ENCODE measurements at regions not wholly inside any gene's neighbourhood (a gene's known extent, or its start where the extent isn't known, plus 50 kb on each side); places are given as distances from the start of the nearest gene placed in this dataset.

DNA sequence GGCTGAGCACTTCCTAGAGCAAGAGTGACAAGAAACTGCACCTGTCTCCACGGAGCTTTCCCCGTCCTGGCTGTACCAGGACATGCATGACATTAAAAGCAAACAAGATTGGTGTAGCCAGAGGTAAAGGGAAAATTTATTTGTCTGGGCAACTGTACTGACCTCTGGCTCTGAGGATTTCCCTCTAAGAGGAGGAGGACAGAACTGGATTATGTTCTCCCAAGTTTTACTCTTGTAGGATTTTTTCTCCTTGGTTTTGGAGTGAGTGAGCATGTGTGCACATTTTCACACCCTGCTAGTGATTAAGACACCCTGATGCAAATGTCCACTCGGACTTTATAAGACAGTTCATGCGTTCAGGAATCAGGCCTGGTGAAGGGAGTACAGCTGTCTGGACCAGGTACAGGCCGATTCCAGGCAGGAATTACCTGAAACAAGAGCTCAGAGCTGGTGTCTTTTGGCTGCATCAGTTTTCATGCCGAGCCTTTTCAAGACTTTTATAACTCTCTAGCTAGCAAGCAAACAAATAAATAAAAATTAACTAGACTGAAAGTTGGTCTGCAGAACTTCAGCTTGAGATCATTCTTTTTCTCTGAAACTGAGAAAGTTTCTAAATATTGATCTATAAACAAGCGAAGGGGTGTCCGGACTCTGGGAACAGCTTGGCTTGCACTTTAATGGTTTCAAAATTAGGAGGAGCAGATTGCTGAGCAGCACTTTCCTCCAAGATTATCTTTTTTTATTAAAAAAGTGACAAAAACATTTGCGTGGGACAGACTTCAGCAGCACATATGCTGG lies 51.3 kb upstream of the SPRY1 start (continued):
- TF ChIP-seq CTCF (IDR thresholded peaks at IDR 0.05 in 2 of 3, conservative IDR thresholded peaks at IDR 0.05 in 1 of 3; ENCODE audit: control insufficient read depth in 2 of 3, extremely low read depth in 1 of 3, insufficient read depth in 1 of 3, low read depth in 3 of 3, low read length in 3 of 3) (no peak), NR2F1 (conservative IDR thresholded peaks at IDR 0.05) (no peak), MYB (IDR thresholded peaks at IDR 0.05; ENCODE audit: borderline replicate concordance, low read depth, low read length) (no peak), MEF2A (IDR thresholded peaks at IDR 0.05; ENCODE audit: insufficient read depth, low read depth, low read length) (no peak)
- TF ChIP-seq, protein P1, sequence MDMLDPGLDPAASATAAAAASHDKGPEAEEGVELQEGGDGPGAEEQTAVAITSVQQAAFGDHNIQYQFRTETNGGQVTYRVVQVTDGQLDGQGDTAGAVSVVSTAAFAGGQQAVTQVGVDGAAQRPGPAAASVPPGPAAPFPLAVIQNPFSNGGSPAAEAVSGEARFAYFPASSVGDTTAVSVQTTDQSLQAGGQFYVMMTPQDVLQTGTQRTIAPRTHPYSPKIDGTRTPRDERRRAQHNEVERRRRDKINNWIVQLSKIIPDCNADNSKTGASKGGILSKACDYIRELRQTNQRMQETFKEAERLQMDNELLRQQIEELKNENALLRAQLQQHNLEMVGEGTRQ (IDR thresholded peaks at IDR 0.05; ENCODE audit: borderline replicate concordance, low read depth, low read length), result no peak

GRCh38 chr4:123345935-123346300 lies 50.7 kb upstream of the SPRY1 start:
- ChIA-PET SMC1A (ENCODE audit: uncharacterized antibody, unreplicated experiment) (interaction anchor here (0.9 to 1.9 kb wide), 3 partner anchors 18 to 247 kb away, joined by 3 to 6 read pairs (median 3); no protein-coding TSS in a partner anchor), POLR2A (no interaction called here), RAD21 (ENCODE audit: unreplicated experiment) (interaction anchor here (0.6 kb wide), 1 partner anchor 80 kb away, joined by 4 read pairs; no protein-coding TSS in a partner anchor), CTCF (interaction anchor here (1.7 kb wide), 1 partner anchor 218 kb away, joined by 3 read pairs; no protein-coding TSS in a partner anchor)
- no peak overlapping the region for H3K9ac ChIP-seq (ENCODE audit: control insufficient read depth, insufficient read depth, low read length)
- no peak overlapping the region for H3K4me3 ChIP-seq
- no peaks in the 10 kb centered on the region for H3K79me2 ChIP-seq (ENCODE audit: control insufficient read depth, insufficient read depth, low read length)
- H3K4me1 ChIP-seq (ENCODE audit: control insufficient read depth, insufficient read depth, low read length), result no peaks in the 10 kb centered on the region
- H3K36me3 ChIP-seq (ENCODE audit: control insufficient read depth in 2 of 2, insufficient read depth in 2 of 2, low read length in 1 of 2), result no peaks in the 10 kb centered on the region
- intact Hi-C loops (cut with micrococcal nuclease; ENCODE audit: unreplicated experiment) (no loop called here), in situ Hi-C loops (cut with MboI) (no loop called here)
- DNase-seq (ENCODE audit: low read depth, low spot score), result no peak
- H3K27ac ChIP-seq (ENCODE audit: control insufficient read depth, insufficient read depth), result no peak overlapping the region
- H3K9me3 ChIP-seq (replicated peaks; ENCODE audit: control insufficient read depth, insufficient read depth, low read length), result no peaks in the 10 kb centered on the region
- WGBS (ENCODE audit: insufficient coverage, insufficient replicate concordance, low lambda C conversion rate, missing lambda C conversion rate), result 40% methylated on average over 3 of the region's 3 CpGs
- H3K4me2 ChIP-seq (ENCODE audit: control insufficient read depth, insufficient read depth), result no peak overlapping the region
- no peak overlapping the region for H2AFZ ChIP-seq (ENCODE audit: control insufficient read depth, low read depth, low read length)
- no peaks in the 10 kb centered on the region for H4K20me1 ChIP-seq (ENCODE audit: control insufficient read depth, insufficient read depth)
- no peaks in the 10 kb centered on the region; a peak in 2 of 4 replicates for H3K27me3 ChIP-seq (replicated peaks in 1 of 2; ENCODE audit: control insufficient read depth in 2 of 2, insufficient read depth in 2 of 2, low read length in 1 of 2)
- no peak for ATAC-seq
- no peak for FAIRE-seq
- BruUV-seq (replicated peaks), result no TSS peak
- TF ChIP-seq POLR2A (IDR thresholded peaks at IDR 0.05; ENCODE audit: low read depth, low read length) (no peak), SRF (IDR thresholded peaks at IDR 0.05; ENCODE audit: low read depth in 2 of 2, low read length in 2 of 2) (no peak), RELA (IDR thresholded peaks at IDR 0.05; ENCODE audit: borderline replicate concordance, partially characterized antibody) (no peak), NR2C2 (IDR thresholded peaks at IDR 0.05; ENCODE audit: borderline replicate concordance, control insufficient read depth, insufficient read length, low read depth) (no peak), NBN (IDR thresholded peaks at IDR 0.05) (no peak), ATF7 (IDR thresholded peaks at IDR 0.05; ENCODE audit: low read depth) (no peak), SUZ12 (IDR thresholded peaks at IDR 0.05; ENCODE audit: unreplicated experiment) (no peak), ZNF384 (IDR thresholded peaks at IDR 0.05; ENCODE audit: borderline replicate concordance, low read depth, low read length) (no peak), LARP7 (IDR thresholded peaks at IDR 0.05) (no peak), WRNIP1 (IDR thresholded peaks at IDR 0.05; ENCODE audit: borderline replicate concordance, low read depth, low read length) (no peak), TAF1 (IDR thresholded peaks at IDR 0.05; ENCODE audit: borderline replicate concordance, low read depth, low read length) (no peak)
- TF ChIP-seq, protein P2, sequence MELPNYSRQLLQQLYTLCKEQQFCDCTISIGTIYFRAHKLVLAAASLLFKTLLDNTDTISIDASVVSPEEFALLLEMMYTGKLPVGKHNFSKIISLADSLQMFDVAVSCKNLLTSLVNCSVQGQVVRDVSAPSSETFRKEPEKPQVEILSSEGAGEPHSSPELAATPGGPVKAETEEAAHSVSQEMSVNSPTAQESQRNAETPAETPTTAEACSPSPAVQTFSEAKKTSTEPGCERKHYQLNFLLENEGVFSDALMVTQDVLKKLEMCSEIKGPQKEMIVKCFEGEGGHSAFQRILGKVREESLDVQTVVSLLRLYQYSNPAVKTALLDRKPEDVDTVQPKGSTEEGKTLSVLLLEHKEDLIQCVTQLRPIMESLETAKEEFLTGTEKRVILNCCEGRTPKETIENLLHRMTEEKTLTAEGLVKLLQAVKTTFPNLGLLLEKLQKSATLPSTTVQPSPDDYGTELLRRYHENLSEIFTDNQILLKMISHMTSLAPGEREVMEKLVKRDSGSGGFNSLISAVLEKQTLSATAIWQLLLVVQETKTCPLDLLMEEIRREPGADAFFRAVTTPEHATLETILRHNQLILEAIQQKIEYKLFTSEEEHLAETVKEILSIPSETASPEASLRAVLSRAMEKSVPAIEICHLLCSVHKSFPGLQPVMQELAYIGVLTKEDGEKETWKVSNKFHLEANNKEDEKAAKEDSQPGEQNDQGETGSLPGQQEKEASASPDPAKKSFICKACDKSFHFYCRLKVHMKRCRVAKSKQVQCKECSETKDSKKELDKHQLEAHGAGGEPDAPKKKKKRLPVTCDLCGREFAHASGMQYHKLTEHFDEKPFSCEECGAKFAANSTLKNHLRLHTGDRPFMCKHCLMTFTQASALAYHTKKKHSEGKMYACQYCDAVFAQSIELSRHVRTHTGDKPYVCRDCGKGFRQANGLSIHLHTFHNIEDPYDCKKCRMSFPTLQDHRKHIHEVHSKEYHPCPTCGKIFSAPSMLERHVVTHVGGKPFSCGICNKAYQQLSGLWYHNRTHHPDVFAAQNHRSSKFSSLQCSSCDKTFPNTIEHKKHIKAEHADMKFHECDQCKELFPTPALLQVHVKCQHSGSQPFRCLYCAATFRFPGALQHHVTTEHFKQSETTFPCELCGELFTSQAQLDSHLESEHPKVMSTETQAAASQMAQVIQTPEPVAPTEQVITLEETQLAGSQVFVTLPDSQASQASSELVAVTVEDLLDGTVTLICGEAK (IDR thresholded peaks at IDR 0.05; ENCODE audit: borderline replicate concordance), result no peak
